ENCODE measurements at regions not wholly inside any gene's neighbourhood (a gene's known extent, or its start where the extent isn't known, plus 50 kb on each side); places are given as distances from the start of the nearest gene placed in this dataset.

- Histone ChIP-seq H3K9me3 (ENCODE audit: control insufficient read depth in 1 of 2, insufficient read depth in 1 of 2, low read length in 2 of 2) (no peaks in the 10 kb centered on the region), H3K4me1 (ENCODE audit: insufficient read depth, low read length) (peaks cover 7% of the 10 kb centered on the region), H3K4me3 (ENCODE audit: low read length) (no peak overlapping the region), H3K27ac (ENCODE audit: low read depth in 1 of 2, low read length in 2 of 2) (no peak overlapping the region), H3K27me3 (ENCODE audit: control insufficient read depth in 1 of 2, insufficient read depth in 2 of 2, low read length in 2 of 2) (no peaks in the 10 kb centered on the region), H3K36me3 (ENCODE audit: insufficient read depth, low read length) (no peaks in the 10 kb centered on the region)
- ChIA-PET CTCF (interaction anchor here (0.6 to 2.4 kb wide), 16 partner anchors 10 to 1390 kb away, joined by 3 to 22 read pairs (median 4); partner anchors contain the start of gene ESS2), POLR2A (interaction anchor here (0.6 to 1.5 kb wide), 9 partner anchors 32 to 487 kb away, joined by 3 to 12 read pairs (median 5); partner anchors contain the start of genes C22orf39, CDC45, ESS2 and HIRA)
- Mint-ChIP-seq H3K9me3 (no peaks in the 10 kb centered on the region), H3K4me3 (no peak overlapping the region), H3K27ac (no peak overlapping the region), H3K27me3 (no peaks in the 10 kb centered on the region), H3K4me1 (ENCODE audit: low read depth) (peaks cover 6% of the 10 kb centered on the region), H3K36me3 (ENCODE audit: low read depth) (no peaks in the 10 kb centered on the region)
- DNase-seq (peak; percentile 78 to 91 (median 86)), ATAC-seq (ENCODE audit: poor library complexity) (peak; percentile 99)
- TF ChIP-seq, protein P1, sequence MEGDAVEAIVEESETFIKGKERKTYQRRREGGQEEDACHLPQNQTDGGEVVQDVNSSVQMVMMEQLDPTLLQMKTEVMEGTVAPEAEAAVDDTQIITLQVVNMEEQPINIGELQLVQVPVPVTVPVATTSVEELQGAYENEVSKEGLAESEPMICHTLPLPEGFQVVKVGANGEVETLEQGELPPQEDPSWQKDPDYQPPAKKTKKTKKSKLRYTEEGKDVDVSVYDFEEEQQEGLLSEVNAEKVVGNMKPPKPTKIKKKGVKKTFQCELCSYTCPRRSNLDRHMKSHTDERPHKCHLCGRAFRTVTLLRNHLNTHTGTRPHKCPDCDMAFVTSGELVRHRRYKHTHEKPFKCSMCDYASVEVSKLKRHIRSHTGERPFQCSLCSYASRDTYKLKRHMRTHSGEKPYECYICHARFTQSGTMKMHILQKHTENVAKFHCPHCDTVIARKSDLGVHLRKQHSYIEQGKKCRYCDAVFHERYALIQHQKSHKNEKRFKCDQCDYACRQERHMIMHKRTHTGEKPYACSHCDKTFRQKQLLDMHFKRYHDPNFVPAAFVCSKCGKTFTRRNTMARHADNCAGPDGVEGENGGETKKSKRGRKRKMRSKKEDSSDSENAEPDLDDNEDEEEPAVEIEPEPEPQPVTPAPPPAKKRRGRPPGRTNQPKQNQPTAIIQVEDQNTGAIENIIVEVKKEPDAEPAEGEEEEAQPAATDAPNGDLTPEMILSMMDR (IDR thresholded peaks at IDR 0.05) = peak; percentile 91
- intact Hi-C loops (cut with DNase I, micrococcal nuclease) = loop anchor here (1.0 to 10.0 kb wide), 11 partner anchors 33 to 525 kb away; partner anchors contain the start of genes ESS2 (in 2 of the 2), CDC45 (in 1 of the 2) and UFD1 (in 1 of the 2)
These were observed 84.4 kb upstream of the SEPTIN5 start for GRCh38 chr22:19629720-19630419.

- H3K9me3 Mint-ChIP-seq = no peaks in the 10 kb centered on the region
- no peak overlapping the region for H3K4me3 ChIP-seq (ENCODE audit: low read length)
- no peaks in the 10 kb centered on the region for H3K27me3 ChIP-seq (ENCODE audit: control insufficient read depth in 1 of 2, insufficient read depth in 2 of 2, low read length in 2 of 2)
- no peak overlapping the region for H3K27ac ChIP-seq (ENCODE audit: low read depth in 1 of 2, low read length in 2 of 2)
- no peaks in the 10 kb centered on the region for H3K36me3 Mint-ChIP-seq (ENCODE audit: low read depth)
- ATAC-seq (ENCODE audit: poor library complexity) = no peak
- no peak for DNase-seq
- peaks cover 6% of the 10 kb centered on the region for H3K4me1 Mint-ChIP-seq (ENCODE audit: low read depth)
- no peaks in the 10 kb centered on the region for H3K9me3 ChIP-seq (ENCODE audit: control insufficient read depth in 1 of 2, insufficient read depth in 1 of 2, low read length in 2 of 2)
- H3K27me3 Mint-ChIP-seq = no peaks in the 10 kb centered on the region
- H3K4me1 ChIP-seq (ENCODE audit: insufficient read depth, low read length) = peaks cover 7% of the 10 kb centered on the region
- CTCF ChIA-PET = interaction anchor here (0.6 to 2.4 kb wide), 13 partner anchors 10 to 486 kb away, joined by 3 to 22 read pairs (median 5); partner anchors contain the start of gene ESS2
- no peaks in the 10 kb centered on the region for H3K36me3 ChIP-seq (ENCODE audit: insufficient read depth, low read length)
- no peak overlapping the region for H3K4me3 Mint-ChIP-seq
- POLR2A ChIA-PET = interaction anchor here (1.1 to 1.5 kb wide), 6 partner anchors 135 to 486 kb away, joined by 3 to 11 read pairs (median 6); partner anchors contain the start of genes C22orf39, CDC45, ESS2 and HIRA
- TF ChIP-seq, protein P1 (IDR thresholded peaks at IDR 0.05) = no peak
- intact Hi-C loops (cut with DNase I, micrococcal nuclease) = loop anchor here (1.0 to 10.0 kb wide), 9 partner anchors 33 to 526 kb away; partner anchors contain the start of genes ESS2 (in 2 of the 2), CDC45 (in 1 of the 2) and UFD1 (in 1 of the 2)
- H3K27ac Mint-ChIP-seq = no peak overlapping the region
These were observed 83.7 kb upstream of the SEPTIN5 start for GRCh38 chr22:19630614-19631013.

DNA sequence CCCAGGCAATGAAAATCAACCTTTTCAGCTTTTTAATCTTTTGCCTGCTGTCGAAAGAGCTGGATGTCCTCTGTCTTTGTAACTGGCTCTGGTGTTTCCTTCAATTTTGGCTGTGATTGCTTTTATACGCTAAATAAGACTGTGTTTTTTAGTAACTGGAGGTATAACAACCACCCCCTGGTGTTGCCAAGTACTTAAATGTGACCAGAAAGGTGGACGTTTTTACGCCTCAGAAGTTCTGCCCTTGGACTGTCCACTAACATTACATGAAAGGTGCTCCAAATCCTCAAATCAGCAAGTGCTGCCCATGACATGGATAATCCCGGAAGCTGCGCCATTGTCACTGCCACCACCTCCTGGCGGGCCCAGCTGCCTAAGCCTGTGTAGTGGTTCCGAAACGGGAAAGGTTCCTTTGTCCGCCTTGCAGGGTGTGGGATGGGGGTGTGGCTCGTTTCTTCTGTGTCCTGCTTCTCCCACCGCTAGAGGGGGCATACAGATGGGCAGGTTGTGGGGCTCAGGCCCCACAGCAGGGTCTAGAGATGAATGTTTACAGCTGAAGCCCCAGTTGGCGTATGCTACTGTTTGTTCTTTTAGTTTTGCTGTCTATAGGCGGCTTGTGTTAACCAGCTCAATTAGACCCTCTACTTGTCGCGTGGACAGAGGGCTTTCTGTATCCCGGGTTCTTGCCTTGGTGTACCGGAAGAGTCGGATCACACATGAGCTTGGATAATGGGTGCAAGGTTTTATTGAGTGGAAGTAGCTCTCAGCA is 82.2 kb upstream of the SEPTIN5 start:
- H3K36me3 Mint-ChIP-seq (ENCODE audit: low read depth) = no peaks in the 10 kb centered on the region
- no peak overlapping the region for H3K27ac Mint-ChIP-seq
- Histone ChIP-seq H3K4me3 (ENCODE audit: low read length) (no peak overlapping the region), H3K4me1 (ENCODE audit: insufficient read depth, low read length) (peaks cover 7% of the 10 kb centered on the region), H3K27ac (ENCODE audit: low read depth in 1 of 2, low read length in 2 of 2) (no peak overlapping the region), H3K27me3 (ENCODE audit: control insufficient read depth in 1 of 2, insufficient read depth in 2 of 2, low read length in 2 of 2) (no peaks in the 10 kb centered on the region), H3K9me3 (ENCODE audit: control insufficient read depth in 1 of 2, insufficient read depth in 1 of 2, low read length in 2 of 2) (no peaks in the 10 kb centered on the region), H3K36me3 (ENCODE audit: insufficient read depth, low read length) (no peaks in the 10 kb centered on the region)
- DNase-seq = peak in 4 of 14 experiments; percentile 7 to 37 (median 21)
- intact Hi-C loops (cut with DNase I, micrococcal nuclease) = loop anchor here (2.0 to 10.0 kb wide), 6 partner anchors 57 to 527 kb away; partner anchors contain the start of genes CDC45 (in 1 of the 2), ESS2 (in 1 of the 2) and UFD1 (in 1 of the 2)
- H3K4me3 Mint-ChIP-seq = no peak overlapping the region
- ATAC-seq (ENCODE audit: poor library complexity) = no peak
- TF ChIP-seq, protein P1 (IDR thresholded peaks at IDR 0.05) = no peak
- CTCF ChIA-PET = no interaction called here
- POLR2A ChIA-PET = no interaction called here
- no peaks in the 10 kb centered on the region for H3K27me3 Mint-ChIP-seq
- H3K4me1 Mint-ChIP-seq (ENCODE audit: low read depth) = peaks cover 6% of the 10 kb centered on the region
- no peaks in the 10 kb centered on the region for H3K9me3 Mint-ChIP-seq
